ENCODE measurements at regions not wholly inside any gene's neighbourhood (a gene's known extent, or its start where the extent isn't known, plus 50 kb on each side); places are given as distances from the start of the nearest gene placed in this dataset.

DNA sequence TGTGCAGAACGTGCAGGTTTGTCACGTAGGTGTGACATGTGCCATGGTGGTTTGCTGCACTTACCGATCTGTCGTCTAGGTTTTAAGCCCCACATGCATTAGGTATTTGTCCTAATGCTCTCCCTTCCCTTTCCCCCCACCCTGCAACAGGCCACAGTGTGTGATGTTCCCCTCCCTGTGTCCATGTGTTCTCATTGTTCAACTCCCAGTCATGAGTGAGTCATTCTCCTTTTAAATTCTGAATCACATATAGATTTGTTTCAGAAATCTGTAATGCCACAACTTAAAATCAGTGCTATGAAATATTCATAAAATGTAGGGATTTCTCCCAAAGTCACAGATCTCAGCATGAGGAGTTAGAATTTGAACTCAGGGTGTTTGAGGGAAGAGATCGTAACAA lies 552.5 kb upstream of the MBL2 start:
- no peak for DNase-seq
- Histone ChIP-seq H3K27ac (no peak overlapping the region), H3K4me1 (no peaks in the 10 kb centered on the region), H3K4me3 (no peak overlapping the region), H3K27me3 (no peaks in the 10 kb centered on the region), H3K9me3 (no peaks in the 10 kb centered on the region), H3K36me3 (no peaks in the 10 kb centered on the region)
- 87 to 95% methylated on average over 5 of the region's 5 CpGs for WGBS, 2 donors
- TF ChIP-seq EP300 (IDR thresholded peaks at IDR 0.05) (no peak), POLR2A (IDR thresholded peaks at IDR 0.05) (no peak), CTCF (IDR thresholded peaks at IDR 0.05) (no peak), POLR2AphosphoS5 (IDR thresholded peaks at IDR 0.05) (no peak)
- no peak for ATAC-seq (ENCODE audit: low FRiP score in 2 of 2)

DNA sequence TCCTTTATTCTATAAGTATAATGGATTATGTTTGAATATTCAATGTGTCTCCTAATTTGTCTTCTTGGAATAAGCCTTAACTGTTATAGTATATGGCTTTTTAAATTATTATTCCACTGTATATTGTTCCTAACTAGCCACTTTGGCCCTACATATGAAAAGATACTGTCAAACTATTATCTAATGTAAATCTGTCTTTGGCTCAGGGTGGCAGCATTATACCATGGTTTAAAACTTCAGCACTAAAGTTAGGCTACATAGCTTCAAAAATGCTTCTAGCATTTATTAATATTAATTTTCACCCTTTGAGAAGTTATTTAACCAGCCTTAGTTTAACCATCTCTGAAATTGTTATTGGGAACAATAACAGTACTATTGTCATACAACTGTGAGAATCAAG lies 543.1 kb upstream of the MBL2 start:
- no peaks in the 10 kb centered on the region for H3K4me1 ChIP-seq
- no peak for TF ChIP-seq POLR2AphosphoS5 (IDR thresholded peaks at IDR 0.05)
- TF ChIP-seq POLR2A (IDR thresholded peaks at IDR 0.05), result no peak
- TF ChIP-seq CTCF (IDR thresholded peaks at IDR 0.05), result no peak
- no peak for TF ChIP-seq EP300 (IDR thresholded peaks at IDR 0.05)
- no peak for DNase-seq
- no peak for ATAC-seq (ENCODE audit: low FRiP score in 2 of 2)
- no peak overlapping the region for H3K4me3 ChIP-seq
- no peaks in the 10 kb centered on the region for H3K9me3 ChIP-seq
- H3K36me3 ChIP-seq, result no peaks in the 10 kb centered on the region
- H3K27ac ChIP-seq, result no peak overlapping the region
- no peaks in the 10 kb centered on the region for H3K27me3 ChIP-seq

- ATAC-seq (ENCODE audit: low FRiP score in 2 of 2), result no peak
- TF ChIP-seq POLR2A (IDR thresholded peaks at IDR 0.05) (no peak), POLR2AphosphoS5 (IDR thresholded peaks at IDR 0.05) (no peak), CTCF (IDR thresholded peaks at IDR 0.05) (no peak), EP300 (IDR thresholded peaks at IDR 0.05) (no peak)
- 37 to 57% methylated on average over 1 of the region's 1 CpG for WGBS, 2 donors
- no peak for DNase-seq
- Histone ChIP-seq H3K4me3 (no peak overlapping the region), H3K27me3 (no peaks in the 10 kb centered on the region), H3K36me3 (no peaks in the 10 kb centered on the region), H3K4me1 (no peaks in the 10 kb centered on the region), H3K27ac (no peak overlapping the region), H3K9me3 (no peaks in the 10 kb centered on the region)
Observed at GRCh38 chr10:53314876-53315275, 542.3 kb upstream of the MBL2 start.

- Histone ChIP-seq H3K36me3 (no peaks in the 10 kb centered on the region), H3K4me1 (no peaks in the 10 kb centered on the region), H3K27me3 (no peaks in the 10 kb centered on the region), H3K9me3 (no peaks in the 10 kb centered on the region), H3K4me3 (no peak overlapping the region), H3K27ac (no peak overlapping the region)
- ATAC-seq (ENCODE audit: low FRiP score in 2 of 2) (no peak), DNase-seq (no peak)
- TF ChIP-seq POLR2A (IDR thresholded peaks at IDR 0.05) (no peak), EP300 (IDR thresholded peaks at IDR 0.05) (no peak), POLR2AphosphoS5 (IDR thresholded peaks at IDR 0.05) (no peak), CTCF (IDR thresholded peaks at IDR 0.05) (no peak)
- WGBS, 2 donors, result 87 to 90% methylated on average over 3 of the region's 3 CpGs
Observed at GRCh38 chr10:53298443-53298842, 525.9 kb upstream of the MBL2 start.

- no peak for ATAC-seq (ENCODE audit: low FRiP score in 2 of 2)
- Histone ChIP-seq H3K9me3 (no peaks in the 10 kb centered on the region), H3K27ac (no peak overlapping the region), H3K4me1 (no peaks in the 10 kb centered on the region), H3K36me3 (no peaks in the 10 kb centered on the region), H3K27me3 (no peaks in the 10 kb centered on the region), H3K4me3 (no peak overlapping the region)
- no peak for DNase-seq
- TF ChIP-seq POLR2A (IDR thresholded peaks at IDR 0.05) (no peak), EP300 (IDR thresholded peaks at IDR 0.05) (no peak), POLR2AphosphoS5 (IDR thresholded peaks at IDR 0.05) (no peak), CTCF (IDR thresholded peaks at IDR 0.05) (no peak)
- WGBS, 2 donors, result 52 to 58% methylated on average over 4 of the region's 4 CpGs
Observed at GRCh38 chr10:53284615-53285182, 512.1 kb upstream of the MBL2 start.
